Myocyte (in vitro differentiated cells): ENCODE measurements at regions not wholly inside any gene's neighbourhood (a gene's known extent, or its start where the extent isn't known, plus 50 kb on each side); places are given as distances from the start of the nearest gene placed in this dataset.
"Not testable (repeated sequence)": the region's sequence is repeated elsewhere in the genome, so short reads cannot be mapped to it uniquely, and the experiment has no call there.

Experiments
- DNase-seq: peaks from one replicate; pipeline ENCODE4 v3.0.0-alpha.2; 2012; ENCODE audit warnings: low read depth

DNA sequence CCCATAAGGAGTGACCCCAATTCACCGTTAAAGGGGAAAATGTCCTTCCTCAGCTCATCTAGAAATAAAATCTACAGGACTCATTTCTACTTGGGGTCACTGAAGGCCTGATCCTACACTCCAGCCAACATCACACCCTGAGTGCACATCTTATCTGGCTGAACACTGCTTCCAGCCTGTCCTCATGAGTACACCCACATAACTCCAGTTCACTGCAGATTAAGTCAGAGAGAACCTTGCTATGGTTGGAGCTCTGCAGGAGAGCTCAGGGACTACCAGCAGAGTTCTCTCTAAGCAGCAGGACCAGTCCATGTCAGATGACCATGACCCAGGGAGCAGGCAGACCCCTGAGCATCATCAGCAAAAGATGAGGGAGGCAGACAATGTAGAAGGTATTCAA is 126.9 kb upstream of the MAP3K1 start:
- no peak for DNase-seq

DNA sequence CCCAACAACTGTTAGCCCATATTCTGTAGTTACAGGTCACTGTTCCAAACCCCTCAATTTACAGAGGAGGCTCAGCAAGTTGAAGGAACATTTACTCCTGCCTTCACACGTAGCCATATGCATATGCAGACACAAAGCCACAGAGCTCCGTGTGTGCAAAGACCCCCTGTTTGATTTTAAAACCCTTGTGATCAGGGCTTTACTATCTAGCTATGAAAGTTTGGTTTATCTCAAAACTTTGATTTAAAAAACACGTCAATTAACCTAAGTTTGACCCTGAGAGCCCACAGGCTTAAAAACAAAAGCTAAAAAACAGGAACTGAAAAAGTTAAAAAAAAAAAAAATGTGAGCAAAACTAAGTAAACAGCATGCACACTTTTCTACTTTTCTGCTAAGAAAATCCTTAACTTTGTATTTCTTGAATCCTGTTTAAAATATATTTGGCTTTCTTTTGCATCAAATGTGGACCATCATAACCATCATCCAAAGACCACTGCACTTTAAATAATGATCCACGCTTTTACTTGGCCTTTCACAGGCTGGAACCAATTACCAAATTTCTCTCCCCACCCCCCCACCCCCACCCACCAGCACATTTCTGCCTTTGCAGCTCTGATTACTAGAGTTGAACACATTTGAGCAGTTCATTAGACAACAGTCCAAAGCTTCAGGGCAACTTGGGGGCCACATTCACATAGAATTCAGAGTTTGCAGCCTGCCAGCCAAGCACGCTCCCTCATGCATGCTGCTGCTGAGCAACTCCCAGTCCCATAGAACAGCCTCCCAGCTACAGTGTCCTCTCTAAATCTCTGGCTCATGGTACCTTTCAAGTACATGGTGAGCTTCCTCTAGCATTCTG is 128.8 kb upstream of the MAP3K1 start:
- no peak for DNase-seq

DNA sequence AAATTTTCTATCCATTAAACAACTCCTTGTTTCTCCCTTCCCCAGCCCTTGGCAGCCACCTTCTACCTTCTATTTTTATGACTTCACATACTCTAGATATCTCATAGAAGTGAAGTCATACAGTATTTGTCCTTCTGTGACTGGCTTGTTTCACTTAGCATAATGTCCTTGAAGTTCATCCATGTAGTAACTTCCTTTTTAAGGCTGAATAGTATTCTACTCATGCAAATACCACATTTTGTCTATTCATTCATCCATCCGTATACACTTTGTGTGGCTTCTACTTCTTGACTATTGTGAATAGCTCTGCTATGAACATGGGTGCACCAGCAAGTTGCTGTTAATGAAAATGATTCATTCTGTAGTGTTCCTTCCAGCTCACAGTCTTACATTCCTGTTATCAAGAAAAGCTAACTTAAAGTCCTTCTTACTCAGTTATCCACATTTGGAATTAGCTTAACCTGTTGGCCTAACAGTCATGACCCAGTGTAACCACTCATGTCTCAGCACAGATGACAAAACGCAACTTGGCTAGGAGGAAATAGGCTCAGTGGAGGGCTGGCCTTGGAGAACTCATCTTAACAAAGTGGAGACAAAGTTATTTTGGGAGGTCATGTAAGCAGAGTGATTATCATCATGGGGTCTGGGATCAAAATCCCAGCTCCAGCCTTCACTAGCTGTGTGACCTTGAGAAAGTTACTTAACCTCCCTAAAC is 129.7 kb upstream of the MAP3K1 start:
- DNase-seq, result no peak

DNA sequence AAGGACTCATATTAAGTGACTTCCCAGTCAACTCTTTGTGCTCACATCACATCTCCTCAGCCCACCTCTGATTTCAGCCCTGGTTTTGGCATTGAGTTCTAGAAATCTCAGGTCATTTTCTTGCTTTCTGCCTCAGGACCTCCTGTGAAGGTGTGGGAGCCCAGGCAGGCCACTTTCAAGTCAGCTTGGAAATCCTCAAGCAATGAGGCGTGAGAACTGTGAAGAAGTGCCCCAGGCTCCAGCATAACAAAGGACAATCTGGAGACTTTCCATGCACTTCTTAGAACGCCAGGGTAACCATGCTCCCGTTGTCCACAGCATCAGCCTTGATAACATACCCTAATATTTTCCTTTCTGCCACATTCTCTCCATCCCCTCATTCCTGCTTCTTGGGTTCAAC is 131.2 kb upstream of the MAP3K1 start:
- DNase-seq, result no peak

DNA sequence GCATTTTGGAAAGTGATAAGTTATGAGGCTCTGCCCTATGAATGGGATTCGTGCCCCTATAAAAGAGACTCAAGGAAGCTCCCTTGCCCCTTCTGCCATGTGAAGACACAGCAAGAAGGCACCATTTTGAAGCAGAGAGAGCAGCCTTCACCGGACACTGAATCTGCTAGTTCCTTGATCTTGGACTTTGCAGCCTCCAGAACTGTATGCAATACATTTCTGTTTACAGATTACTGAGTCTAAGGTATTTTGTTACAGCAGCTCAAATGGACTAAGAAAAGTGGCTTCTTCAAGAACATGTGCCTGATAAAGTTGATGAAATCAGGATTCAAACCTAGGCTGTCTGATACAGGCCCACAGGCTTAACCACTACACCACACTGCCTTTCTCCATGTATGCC is 131.6 kb upstream of the MAP3K1 start:
- DNase-seq, result no peak

DNA sequence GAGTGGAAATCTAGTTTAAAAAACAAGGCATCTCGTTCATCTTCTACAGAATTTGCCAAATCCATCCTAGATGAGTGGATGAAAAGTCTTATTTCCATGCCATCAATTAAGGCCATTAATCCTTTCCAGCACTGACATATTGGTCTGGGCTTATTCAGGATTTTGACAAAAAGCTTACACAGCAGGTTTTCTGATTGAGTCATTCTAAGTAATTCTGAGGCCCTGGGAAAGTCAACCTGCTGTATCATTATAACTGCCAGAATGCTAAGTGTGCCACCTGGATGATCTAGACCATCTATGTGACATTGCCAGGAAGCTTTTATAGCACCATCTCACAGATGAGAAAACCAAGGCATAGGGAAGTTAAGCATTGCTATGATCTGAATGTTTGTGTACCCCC is 132.1 kb upstream of the MAP3K1 start:
- no peak for DNase-seq

DNA sequence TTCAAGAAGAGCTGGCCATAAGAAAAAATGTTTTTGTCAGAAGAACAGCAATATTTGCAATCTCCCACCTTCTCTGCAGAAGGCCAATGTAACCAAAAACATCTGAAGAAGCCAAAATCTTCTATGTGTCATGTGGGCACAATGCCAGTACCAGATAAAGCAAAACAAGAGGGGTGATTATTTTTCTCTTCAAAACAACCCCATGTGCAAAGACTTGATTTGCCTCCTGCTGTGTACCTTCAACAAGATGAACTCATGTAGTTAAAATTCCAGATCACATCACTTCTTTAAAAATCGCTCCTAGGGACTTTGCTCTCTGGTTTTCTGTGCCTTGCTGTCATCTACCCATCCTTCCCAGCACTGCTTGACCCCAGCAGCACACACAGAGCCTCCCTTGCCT is 134.0 kb upstream of the MAP3K1 start:
- no peak for DNase-seq

DNA sequence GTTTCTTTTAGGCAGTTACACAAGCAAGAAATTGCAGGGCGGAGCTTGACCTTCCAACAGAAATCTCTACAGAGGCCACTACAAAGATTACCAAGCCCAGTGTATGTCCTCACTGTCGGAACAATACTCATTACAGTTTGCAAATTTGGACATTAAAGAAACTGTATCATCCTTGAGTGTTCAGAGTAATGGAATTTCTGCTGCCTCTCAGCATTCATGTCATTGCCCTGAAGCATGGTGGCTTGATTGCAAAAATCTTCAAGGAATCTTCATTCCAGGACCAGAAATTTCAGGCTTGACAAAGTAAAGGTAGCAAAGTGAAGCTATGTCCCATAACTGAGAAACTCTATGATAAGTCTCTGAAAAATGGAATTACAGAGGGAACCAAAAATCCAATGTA is 134.6 kb upstream of the MAP3K1 start:
- DNase-seq, result no peak

DNA sequence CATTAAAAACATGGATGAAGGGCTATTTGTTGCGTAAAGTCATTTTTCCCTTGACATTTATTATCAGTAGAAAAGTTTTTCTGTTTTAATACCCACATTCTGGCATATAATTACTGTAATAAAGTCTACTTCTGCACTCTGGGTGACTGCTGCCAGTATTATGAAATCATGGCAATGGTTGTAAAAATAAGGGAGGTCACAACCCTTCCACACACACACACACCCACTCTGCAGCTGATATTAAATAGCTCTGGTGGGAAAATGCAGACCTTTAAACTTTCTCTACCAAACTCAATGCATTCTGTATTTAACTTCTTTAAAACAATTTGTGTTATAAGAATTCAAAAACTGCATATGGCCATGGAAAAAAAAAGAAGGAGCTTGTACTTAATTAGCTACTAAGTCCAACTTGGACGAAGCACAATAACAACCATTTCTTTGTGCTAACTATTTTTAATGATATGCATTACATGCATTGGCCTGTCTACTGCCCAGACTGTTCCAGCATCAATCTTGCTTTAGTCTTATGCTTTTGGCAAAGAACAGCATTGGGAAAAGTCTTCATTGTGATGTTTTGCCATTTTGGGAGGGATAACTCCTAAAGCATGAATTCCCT is 137.6 kb upstream of the MAP3K1 start:
- DNase-seq, result no peak

DNA sequence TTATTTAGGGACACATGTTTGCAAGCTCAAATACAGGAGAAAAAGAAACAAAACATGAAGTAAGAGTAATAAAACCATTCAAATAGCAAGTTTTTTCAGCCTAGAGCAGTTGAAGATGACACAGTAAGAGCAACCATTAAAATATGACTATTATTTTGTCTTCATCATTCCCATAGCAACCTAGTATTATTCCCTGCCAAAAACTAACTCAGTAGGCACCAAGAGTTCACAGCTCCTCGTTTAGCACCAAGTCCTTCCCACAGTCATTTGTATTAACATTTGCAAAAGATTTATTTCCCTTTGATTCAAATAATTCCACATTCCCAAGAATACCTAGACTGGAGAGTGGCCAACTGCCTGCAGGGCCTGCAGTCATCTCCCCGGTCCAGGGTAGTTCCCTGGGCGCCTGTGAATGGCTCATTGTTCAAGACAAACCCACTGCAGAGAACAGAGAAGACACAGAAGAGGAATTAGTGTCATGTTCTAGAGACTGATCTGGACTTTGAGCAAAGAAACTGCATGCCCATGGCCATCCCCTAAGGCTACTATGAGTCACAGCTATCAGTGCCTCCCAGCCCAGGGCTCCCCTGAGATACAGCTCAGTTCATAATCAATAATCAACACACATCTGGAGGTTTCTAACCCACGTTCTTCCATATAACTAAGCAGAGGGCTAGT is 139.1 kb upstream of the MAP3K1 start:
- DNase-seq, result no peak

DNA sequence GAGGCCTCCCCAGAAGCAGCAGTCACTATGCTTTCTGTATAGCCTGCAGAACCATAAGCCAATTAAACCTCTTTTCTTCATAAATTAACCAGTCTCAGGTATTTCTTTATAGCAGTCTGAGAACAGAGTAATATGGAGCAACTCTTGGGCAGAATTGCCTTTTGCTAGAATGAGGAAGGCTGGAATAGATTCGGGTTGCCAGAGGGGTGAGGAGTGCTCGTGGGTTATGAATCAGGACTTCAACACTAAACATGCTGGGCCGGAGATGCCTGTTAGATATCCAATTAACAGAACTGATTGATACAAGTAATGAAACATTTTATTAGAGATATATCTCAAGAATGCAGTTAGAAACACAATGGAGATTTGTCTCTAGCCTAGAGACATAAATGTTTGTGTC is 140.9 kb upstream of the MAP3K1 start:
- no peak for DNase-seq

DNA sequence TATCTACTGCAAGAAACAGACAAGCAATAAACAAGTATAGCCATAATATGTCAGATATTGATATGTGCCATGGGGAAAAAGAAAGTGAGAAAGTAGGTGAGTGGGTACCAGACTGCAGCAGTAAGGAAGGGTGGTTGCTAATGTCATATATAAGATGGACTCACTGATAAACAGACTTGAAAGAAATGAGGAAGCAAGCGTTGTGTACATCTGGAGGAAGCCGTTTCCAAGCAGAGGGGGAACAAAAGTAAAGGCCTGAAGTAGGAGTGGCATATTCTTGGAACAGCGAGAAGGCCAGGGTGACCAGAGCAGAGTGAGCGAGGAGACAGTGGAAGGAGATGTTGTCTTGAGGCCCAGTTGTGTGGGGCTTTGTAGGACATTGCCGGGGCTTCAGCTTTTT is 142.2 kb upstream of the MAP3K1 start:
- DNase-seq, result no peak

DNA sequence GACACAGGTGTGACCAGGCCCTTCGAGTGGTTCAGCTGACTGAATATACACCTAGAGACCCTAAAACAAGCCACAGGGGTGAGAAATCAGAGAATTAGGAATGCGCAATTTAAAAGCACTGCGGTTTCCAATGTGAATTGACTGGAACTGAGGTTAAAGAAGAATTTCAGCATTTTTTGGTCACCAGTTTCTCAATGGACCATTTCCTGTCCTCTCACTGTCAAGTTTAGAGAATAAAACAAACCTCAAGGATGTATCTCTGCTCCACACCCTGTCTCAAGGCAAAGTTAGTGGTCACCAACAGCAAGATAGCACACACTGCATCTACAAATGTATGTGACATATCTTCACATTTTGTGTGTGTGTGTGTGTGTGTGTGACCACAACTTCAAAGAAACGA is 143.8 kb upstream of the MAP3K1 start:
- DNase-seq, result no peak

DNA sequence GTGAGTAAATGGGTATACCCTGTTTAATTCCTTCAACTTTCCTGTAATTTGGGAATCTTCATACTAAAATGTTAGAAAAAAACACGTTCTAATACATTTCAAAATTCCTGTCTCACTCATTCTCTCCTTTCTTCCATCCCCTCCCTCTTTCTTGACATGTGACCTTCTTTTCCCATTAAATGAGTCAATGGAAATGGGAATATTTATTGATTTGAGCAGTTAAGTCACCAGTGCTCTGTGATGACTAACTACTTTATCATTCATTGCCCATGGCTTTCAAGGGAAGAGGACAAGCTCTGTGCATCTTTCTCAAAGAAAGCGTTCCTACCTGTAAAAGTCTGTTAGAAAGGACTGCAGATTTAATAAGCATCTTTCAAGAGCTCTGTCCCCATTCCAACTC is 144.4 kb upstream of the MAP3K1 start:
- no peak for DNase-seq

DNA sequence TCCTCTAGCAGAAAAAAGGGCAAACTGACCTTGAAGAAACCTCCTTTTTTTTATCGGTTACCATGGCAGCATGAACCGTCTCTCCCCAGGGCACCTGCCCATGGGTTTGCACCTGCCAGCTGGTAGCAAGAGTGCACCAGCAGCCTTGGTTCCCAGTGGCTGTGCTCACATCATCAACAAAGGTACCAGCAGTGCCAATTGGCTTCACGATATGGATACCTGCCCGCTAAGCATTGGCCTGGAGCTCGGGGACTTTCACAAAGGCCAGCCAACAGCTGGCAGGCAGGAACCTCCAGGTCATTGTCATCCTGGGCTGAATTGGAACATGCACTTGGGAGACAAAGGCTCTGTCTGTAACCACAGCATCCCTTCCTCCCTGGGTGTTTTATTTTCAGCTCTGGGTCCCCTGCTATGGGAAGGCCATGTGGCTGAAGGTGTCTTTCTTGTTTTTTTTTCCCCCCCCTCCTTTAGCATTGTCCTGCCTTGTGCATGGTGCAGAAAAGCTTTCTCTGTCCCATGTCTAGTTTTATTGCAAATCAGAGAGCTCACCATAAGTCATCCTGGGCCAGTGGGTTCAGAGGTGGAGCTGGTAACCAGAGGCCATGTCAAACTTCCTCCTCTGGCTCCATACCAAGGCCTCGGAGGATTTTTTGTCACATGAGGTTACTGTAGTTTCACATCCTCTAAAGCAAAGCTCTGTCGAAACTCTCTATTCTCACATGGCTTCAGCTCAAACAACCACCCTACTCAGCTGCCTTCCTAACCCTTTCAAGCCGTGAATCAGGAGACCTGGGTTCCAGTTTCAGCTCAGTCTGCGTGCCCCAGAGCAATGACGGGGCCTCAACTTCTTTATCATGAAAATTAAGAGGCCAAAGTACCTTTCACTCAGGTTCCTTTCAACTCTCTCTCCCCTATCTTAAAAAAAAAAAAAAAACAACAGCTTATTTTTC is 145.5 kb upstream of the MAP3K1 start:
- no peak for DNase-seq

DNA sequence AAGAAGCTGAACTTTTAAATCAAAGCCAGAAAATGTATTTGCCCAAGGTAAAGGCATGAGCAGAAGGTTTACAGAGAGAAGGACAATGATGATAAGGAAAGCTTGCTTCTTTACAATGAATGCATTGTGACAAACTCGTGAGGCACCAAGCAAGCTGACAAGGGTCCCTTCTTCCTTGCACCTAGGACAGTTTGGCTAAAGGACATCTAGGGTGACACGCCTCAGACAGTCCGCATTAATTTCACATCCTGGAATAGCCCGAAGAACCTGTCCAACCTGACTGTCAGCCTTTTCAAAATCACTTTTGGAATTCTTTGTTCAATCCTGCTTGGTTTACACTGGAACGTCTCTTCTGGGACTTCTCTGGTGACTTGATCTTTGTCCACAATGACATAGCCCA is 146.4 kb upstream of the MAP3K1 start:
- DNase-seq, result no peak

DNA sequence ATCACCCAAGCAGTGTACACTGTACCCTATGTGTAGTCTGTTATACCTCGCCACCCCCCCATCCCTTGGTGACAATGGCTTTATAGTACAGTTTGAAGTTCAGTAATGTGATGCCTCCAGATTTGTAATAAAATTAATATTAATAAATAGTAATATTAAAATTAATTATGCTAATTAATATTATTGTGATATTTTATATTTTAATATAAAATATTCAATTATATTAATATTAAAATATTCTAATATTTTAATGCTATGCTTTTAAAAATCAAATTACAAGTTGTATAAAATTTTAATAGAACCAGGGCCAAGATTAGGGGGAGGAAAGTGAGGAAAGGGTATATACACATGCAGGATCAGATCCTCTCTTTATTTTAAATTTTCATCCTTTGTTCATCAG is 147.7 kb upstream of the MAP3K1 start:
- DNase-seq, result no peak

DNA sequence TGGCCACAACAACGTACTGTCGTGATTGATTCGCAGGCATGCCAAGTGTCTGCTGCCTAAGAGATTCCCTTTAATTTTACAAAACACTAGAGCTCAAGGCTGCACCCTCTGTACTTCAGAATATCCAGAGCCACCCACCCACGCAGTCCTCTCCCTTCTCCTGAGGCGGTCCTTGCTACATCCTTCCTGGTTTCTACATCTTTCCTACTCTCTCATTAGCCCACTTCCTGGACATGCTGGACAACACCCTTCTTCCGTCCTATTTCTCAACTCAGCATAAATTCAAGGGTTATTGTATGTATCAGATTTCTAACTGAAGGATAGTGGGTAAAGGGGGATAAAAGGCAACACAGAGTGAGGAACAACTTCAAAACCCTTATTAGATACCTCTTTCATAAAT is 148.4 kb upstream of the MAP3K1 start:
- DNase-seq, result no peak

DNA sequence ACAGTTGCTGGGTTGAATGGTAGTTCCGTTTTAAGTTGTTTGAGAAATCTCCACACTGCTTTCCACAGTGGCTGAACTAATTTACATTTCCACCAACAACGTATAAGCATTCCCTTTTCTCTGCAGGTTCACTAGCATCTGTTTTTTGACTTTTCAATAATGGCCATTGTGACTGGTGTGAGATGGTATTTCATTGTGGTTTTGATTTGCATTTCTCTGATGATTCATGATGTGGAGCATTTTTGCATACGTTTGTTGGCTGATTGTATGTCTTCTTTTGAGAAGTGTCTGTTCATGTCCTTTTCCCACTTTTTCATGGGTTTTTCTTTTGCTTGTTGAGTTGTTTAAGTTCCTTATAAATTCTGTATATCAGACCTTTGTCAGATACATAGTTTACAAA is 150.2 kb upstream of the MAP3K1 start:
- DNase-seq, result not testable (repeated sequence)

DNA sequence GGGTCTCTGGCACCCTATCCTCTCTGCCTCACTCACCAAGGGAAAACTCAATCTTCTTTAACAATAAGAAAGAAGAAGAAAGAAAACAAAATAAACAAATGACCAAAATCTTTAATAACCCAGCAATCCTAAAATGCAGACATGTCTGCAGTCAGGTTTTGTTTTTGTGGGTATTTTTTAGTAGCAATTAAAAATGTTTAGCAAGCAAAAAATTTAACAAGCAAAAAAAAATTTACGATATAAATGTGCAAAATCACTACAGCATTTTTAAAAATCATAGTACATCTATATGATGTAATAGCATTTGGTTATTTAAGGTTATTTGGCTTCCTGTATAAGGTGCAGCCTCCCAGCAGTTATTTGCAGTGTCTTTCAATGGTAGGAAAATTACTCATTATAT is 151.3 kb upstream of the MAP3K1 start:
- no peak for DNase-seq

DNA sequence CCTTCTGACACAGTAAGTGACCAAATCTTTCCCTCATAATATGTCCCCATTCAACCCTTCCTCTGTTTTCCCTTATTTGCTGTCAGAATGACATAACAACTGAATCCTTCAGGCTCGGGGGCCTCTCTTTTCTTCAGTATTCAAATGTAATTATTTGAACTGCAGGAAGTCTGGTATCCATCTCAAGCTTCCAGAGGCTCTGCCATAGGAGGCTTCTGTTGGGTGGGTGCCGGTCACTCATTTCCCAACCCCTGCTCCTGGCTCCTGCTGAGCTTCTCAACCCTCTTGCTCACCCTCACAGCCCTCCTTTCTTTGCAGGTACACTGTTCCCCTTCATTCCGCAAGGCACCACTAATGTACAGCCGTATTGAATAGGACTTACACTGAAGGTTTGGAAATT is 151.8 kb upstream of the MAP3K1 start:
- no peak for DNase-seq
